ENCODE measurements at regions not wholly inside any gene's neighbourhood (a gene's known extent, or its start where the extent isn't known, plus 50 kb on each side); places are given as distances from the start of the nearest gene placed in this dataset.

GRCh38 chr18:78765142-78765541, 214.5 kb upstream of the SALL3 start:
- no peak for DNase-seq (ENCODE audit: low spot score)
- Histone ChIP-seq H3K36me3 (ENCODE audit: insufficient read depth, low read length) (no peaks in the 10 kb centered on the region), H3K9me2 (ENCODE audit: insufficient read depth, low read length) (no peaks in the 10 kb centered on the region), H3K4me2 (ENCODE audit: low read length) (no peak overlapping the region), H2AFZ (ENCODE audit: low read length) (no peak overlapping the region), H3K9me3 (ENCODE audit: low read length) (no peaks in the 10 kb centered on the region), H3K27ac (ENCODE audit: low read depth, low read length, poor library complexity, severe bottlenecking) (no peak overlapping the region), H3K4me3 (ENCODE audit: low read depth, low read length, poor library complexity, severe bottlenecking) (no peak overlapping the region), H3K79me2 (ENCODE audit: insufficient read depth, low read depth, low read length) (no peaks in the 10 kb centered on the region), H3K4me1 (ENCODE audit: insufficient read depth, low read length, poor library complexity, severe bottlenecking) (no peaks in the 10 kb centered on the region), H4K20me1 (ENCODE audit: insufficient read depth, low read length) (no peaks in the 10 kb centered on the region)
- TF ChIP-seq EZH2phosphoT487 (IDR thresholded peaks at IDR 0.05; ENCODE audit: borderline replicate concordance, low read depth, low read length) (no peak), CTCF (conservative IDR thresholded peaks at IDR 0.05; ENCODE audit: low read length) (no peak)
- POLR2A ChIA-PET = no interaction called here
- BruUV-seq (replicated peaks) = no TSS peak
- CTCF ChIA-PET (ENCODE audit: unreplicated experiment) = no interaction called here
- intact Hi-C loops (cut with micrococcal nuclease; ENCODE audit: unreplicated experiment) = no loop called here

- intact Hi-C loops (cut with micrococcal nuclease; ENCODE audit: unreplicated experiment) = no loop called here
- Histone ChIP-seq H3K9me3 (ENCODE audit: low read length) (no peaks in the 10 kb centered on the region), H3K36me3 (ENCODE audit: insufficient read depth, low read length) (no peaks in the 10 kb centered on the region), H3K4me3 (ENCODE audit: low read depth, low read length, poor library complexity, severe bottlenecking) (no peak overlapping the region), H3K9me2 (ENCODE audit: insufficient read depth, low read length) (no peaks in the 10 kb centered on the region), H4K20me1 (ENCODE audit: insufficient read depth, low read length) (no peaks in the 10 kb centered on the region), H3K27ac (ENCODE audit: low read depth, low read length, poor library complexity, severe bottlenecking) (no peak overlapping the region), H3K4me2 (ENCODE audit: low read length) (no peak overlapping the region), H3K4me1 (ENCODE audit: insufficient read depth, low read length, poor library complexity, severe bottlenecking) (no peaks in the 10 kb centered on the region), H3K79me2 (ENCODE audit: insufficient read depth, low read depth, low read length) (no peaks in the 10 kb centered on the region), H2AFZ (ENCODE audit: low read length) (no peak overlapping the region)
- BruUV-seq (replicated peaks) = no TSS peak
- TF ChIP-seq EZH2phosphoT487 (IDR thresholded peaks at IDR 0.05; ENCODE audit: borderline replicate concordance, low read depth, low read length) (no peak), CTCF (conservative IDR thresholded peaks at IDR 0.05; ENCODE audit: low read length) (no peak)
- no peak for DNase-seq (ENCODE audit: low spot score)
- ChIA-PET CTCF (ENCODE audit: unreplicated experiment) (no interaction called here), POLR2A (no interaction called here)
These were observed 213.9 kb upstream of the SALL3 start for GRCh38 chr18:78765637-78766281.

GRCh38 chr18:78766651-78767533, 212.7 kb upstream of the SALL3 start:
- no peak overlapping the region for H3K27ac ChIP-seq (ENCODE audit: low read depth, low read length, poor library complexity, severe bottlenecking)
- H4K20me1 ChIP-seq (ENCODE audit: insufficient read depth, low read length) = no peaks in the 10 kb centered on the region
- no peaks in the 10 kb centered on the region for H3K79me2 ChIP-seq (ENCODE audit: insufficient read depth, low read depth, low read length)
- TF ChIP-seq CTCF (conservative IDR thresholded peaks at IDR 0.05; ENCODE audit: low read length) (no peak), EZH2phosphoT487 (IDR thresholded peaks at IDR 0.05; ENCODE audit: borderline replicate concordance, low read depth, low read length) (no peak)
- DNase-seq (ENCODE audit: low spot score) = no peak
- H3K36me3 ChIP-seq (ENCODE audit: insufficient read depth, low read length) = no peaks in the 10 kb centered on the region
- H3K4me2 ChIP-seq (ENCODE audit: low read length) = no peak overlapping the region
- CTCF ChIA-PET (ENCODE audit: unreplicated experiment) = no interaction called here
- intact Hi-C loops (cut with micrococcal nuclease; ENCODE audit: unreplicated experiment) = no loop called here
- BruUV-seq (replicated peaks) = no TSS peak
- no peaks in the 10 kb centered on the region for H3K9me3 ChIP-seq (ENCODE audit: low read length)
- POLR2A ChIA-PET = no interaction called here
- H3K4me3 ChIP-seq (ENCODE audit: low read depth, low read length, poor library complexity, severe bottlenecking) = no peak overlapping the region
- no peak overlapping the region for H2AFZ ChIP-seq (ENCODE audit: low read length)
- H3K9me2 ChIP-seq (ENCODE audit: insufficient read depth, low read length) = no peaks in the 10 kb centered on the region
- no peaks in the 10 kb centered on the region for H3K4me1 ChIP-seq (ENCODE audit: insufficient read depth, low read length, poor library complexity, severe bottlenecking)
